Activated CD4-positive, CD25-positive, alpha-beta regulatory T cell treated with anti-CD3 and anti-CD28 coated beads, Interleukin-2, amount 50 U/mL, for 72 hours (primary cell): ENCODE measurements at regions not wholly inside any gene's neighbourhood (a gene's known extent, or its start where the extent isn't known, plus 50 kb on each side); places are given as distances from the start of the nearest gene placed in this dataset.
"Not testable (repeated sequence)": the region's sequence is repeated elsewhere in the genome, so short reads cannot be mapped to it uniquely, and the experiment has no call there.

Experiments
- DNase-seq: peaks from one replicate; pipeline ENCODE4 v3.0.0; 2021

- no peak for DNase-seq
Observed at GRCh38 chr5:18270635-18271338, 636.5 kb downstream of the TAF11L14 start.

GRCh38 chr5:18276939-18277338 is 642.7 kb downstream of the TAF11L14 start:
- no peak for DNase-seq

- no peak for DNase-seq
Observed at GRCh38 chr5:18281947-18282581, 647.8 kb downstream of the TAF11L14 start.

- DNase-seq, result no peak
Observed at GRCh38 chr5:18285257-18285656, 651.0 kb downstream of the TAF11L14 start.

- DNase-seq, result no peak
Observed at GRCh38 chr5:18292146-18292545, 657.9 kb downstream of the TAF11L14 start.

GRCh38 chr5:18295696-18296095 is 661.4 kb downstream of the TAF11L14 start:
- not testable (repeated sequence) for DNase-seq

- DNase-seq, result no peak
Observed at GRCh38 chr5:18299166-18299565, 664.9 kb downstream of the TAF11L14 start.

- no peak for DNase-seq
Observed at GRCh38 chr5:18305288-18305924, 671.1 kb downstream of the TAF11L14 start.

- DNase-seq, result no peak
Observed at GRCh38 chr5:18311266-18311665, 677.0 kb downstream of the TAF11L14 start.

GRCh38 chr5:18312016-18312415 is 677.8 kb downstream of the TAF11L14 start:
- DNase-seq, result no peak

DNA sequence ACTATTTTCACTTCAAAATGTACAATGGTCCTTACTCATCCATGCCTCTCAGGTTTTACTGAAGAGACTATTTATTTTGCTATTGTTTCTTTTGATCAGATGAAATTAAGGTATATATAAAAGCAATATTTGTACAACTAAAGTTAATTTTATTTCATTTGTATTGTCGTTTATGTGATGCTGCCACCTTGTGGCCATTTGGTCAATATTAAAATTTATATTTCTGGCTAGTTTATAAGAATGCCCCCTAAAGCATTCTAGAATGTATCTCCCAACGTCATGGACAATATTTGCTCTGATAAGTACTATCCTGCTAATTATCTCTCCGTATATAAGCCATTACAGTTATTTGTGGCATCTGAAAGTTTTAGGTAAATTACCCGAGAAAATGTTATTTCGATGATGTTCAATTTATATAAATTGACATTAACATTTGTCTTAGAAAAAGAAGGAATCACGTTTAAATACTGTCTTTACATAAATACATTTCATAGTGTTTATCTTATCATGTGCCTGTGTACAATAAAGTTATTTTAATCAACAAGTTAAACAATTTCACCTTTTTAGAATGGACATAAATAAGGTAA is 680.0 kb downstream of the TAF11L14 start:
- no peak for DNase-seq

DNA sequence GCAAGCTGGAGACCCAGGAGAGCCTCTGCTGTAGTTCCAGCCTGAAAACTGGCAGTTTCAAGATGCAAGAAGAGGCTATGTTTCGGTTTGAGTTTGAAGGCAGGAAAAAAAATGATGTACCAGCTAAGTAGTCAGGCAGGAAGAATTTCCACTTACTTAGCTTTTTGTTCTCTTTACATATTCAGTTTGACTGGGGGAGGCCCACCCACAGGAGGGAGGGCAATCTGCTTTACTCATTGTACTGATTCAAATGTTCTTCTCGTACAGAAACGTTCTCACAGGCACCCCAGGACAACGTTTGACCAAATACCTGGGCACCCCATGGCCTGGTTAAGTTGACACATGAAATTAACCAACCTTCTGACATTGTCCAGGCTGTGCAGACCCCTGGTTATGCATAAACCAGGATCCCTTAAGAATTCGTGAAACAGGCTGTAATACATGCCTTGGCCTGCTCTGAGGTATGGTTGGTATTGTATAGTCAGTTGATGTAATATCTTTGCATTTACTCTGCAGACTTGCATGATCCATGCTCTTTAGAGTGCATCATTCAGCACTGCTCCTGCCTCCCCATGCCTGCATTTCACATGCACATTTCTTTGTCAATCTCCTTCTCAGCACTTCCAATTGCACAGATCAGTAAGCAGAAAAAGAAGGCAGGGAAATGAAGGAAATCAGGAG is 687.1 kb downstream of the TAF11L14 start:
- DNase-seq, result no peak

DNA sequence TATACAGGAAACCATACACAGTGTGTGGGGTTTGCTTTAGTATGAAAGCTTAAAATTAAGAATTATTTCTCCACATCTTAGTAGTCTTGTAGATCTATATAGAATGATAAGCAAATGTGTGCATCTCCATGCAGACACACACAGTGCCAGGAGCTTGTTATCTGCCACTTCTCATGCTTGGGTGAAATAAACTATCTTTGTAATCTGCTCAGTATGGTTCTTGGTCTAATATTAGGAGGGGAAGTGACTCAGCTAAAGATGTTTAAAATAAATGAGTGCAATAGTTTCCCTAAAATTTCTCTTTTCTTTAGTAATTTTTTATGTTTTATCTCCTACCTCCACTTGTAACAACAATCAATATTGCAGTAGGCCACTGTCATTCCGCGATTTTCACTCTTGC is 689.6 kb downstream of the TAF11L14 start:
- no peak for DNase-seq

DNA sequence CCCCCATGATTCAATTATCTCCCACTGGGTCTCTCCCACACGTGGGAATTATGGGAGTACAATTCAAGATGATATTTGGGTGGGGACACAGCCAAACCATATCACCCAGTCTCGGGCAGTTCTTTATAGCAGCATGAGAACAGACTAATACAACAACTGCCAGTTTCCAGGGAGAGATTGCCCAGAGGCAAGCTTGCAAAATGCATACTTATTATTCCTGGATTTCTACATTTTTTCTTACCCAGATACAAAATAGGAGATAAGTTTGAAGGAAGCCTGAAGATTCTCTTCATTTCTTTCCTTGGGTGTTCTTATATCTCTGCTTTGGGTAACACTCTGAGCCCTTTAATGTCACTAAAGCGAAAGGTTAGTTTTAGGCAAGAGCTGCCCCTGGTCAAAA is 691.2 kb downstream of the TAF11L14 start:
- DNase-seq, result no peak

GRCh38 chr5:18329328-18329727 is 695.1 kb downstream of the TAF11L14 start:
- no peak for DNase-seq

DNA sequence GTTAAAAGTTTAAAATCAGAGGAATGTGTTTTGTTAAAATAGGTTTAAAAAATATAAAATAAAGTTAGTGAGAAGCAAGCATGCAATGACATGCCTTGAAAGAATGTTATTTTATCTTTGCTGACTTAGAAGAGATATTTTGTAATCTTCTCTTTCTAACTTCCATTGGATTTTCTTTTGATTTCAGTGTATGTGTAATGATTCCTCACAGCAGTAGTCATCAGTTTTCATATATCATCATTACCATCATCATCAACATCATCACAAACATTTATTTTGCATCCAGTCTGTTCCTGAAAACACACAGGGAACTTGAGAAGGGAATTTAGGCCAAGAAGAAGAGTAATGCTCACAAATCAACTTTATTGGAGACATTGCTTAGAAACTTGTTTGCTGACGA is 699.6 kb downstream of the TAF11L14 start:
- DNase-seq, result no peak

- no peak for DNase-seq
Observed at GRCh38 chr5:18334949-18335348, 700.7 kb downstream of the TAF11L14 start.

DNA sequence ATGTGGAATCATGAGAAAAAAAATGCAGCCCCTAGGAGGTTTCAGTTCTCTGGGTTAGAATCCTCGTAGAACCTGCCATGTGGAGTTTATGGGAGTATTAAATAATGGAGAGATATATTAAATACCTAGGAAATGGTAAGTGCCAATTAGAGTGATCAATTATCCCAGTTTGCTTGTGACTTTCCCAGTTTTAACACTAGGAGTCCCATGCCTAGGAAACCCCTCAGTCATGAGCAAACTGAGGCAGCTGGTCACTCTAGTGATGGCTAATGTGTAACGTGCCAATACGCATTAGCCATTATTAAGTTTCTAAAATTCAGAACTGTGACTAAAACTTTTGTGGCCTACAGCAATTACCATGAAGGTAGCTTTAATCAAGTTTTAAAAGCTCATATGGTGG is 720.6 kb downstream of the TAF11L14 start:
- DNase-seq, result no peak

- no peak for DNase-seq
Observed at GRCh38 chr5:18357486-18357885, 723.2 kb downstream of the TAF11L14 start.

DNA sequence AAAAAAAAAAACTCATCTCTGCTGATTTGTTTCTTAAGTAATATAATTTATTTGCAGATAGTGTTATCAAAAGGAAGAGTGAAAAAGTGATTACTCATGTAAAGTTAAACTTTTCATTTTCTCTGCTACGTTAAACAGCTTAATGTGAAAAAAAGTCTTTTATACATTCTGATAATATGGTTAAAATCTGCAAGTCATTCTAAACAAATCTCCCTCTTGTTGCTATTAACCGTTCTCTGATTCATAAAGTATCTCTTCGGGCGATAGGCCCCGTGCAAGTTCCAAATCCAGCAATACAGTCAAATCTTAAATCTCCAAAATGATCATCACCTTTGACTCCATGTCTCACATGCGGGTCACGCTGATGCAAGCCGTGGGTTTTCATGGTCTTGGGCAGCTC is 732.0 kb downstream of the TAF11L14 start:
- no peak for DNase-seq

GRCh38 chr5:18370531-18370930 is 736.3 kb downstream of the TAF11L14 start:
- DNase-seq, result no peak

GRCh38 chr5:18375641-18376040 is 741.4 kb downstream of the TAF11L14 start:
- DNase-seq, result no peak

- no peak for DNase-seq
Observed at GRCh38 chr5:18378066-18378465, 743.8 kb downstream of the TAF11L14 start.
